HPDE6-E6E7 (cell line): ENCODE measurements at regions not wholly inside any gene's neighbourhood (a gene's known extent, or its start where the extent isn't known, plus 50 kb on each side); places are given as distances from the start of the nearest gene placed in this dataset.

Experiments
- DNase-seq: peaks from one replicate; pipeline ENCODE4 v3.0.0; 2011; ENCODE audit warnings: missing footprints; ENCODE audit errors: extremely low spot score

DNA sequence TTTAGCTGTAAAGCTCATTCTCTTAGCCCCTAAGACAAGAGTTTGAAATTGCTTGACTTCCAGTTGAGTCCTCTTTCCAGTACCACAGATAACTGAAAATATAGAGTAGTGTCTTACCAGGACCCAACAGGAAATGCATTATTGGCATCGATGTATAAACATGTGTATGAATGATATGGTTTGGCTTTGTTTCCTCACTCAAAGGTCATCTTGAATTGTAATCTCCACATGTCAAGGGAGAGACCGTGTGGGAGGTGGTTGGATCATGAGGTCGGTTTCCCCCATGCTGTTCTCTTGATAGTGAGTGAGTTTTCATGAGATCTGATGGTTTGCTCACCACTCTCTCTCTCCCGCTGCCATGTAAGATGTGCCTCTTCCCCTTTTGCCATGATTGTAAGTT lies 745.0 kb downstream of the TMEM182 start:
- DNase-seq = no peak

DNA sequence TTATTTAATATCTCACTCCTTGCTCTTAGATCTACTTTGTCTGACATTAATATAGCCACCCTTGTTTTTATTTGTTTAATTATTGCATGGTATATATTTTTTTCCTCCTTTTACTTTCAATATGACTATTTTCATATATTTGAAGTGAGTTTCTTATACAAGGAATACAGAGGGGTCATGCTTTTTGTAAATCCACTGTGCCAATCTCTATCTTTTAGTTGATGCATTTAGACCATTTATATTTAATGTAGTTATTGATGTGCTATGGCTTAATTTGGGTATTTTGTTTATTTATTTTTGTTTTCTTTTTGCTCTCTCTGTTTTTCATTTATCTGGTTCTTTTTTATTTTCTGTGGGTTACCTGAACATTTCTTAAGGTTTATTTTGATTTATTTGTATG lies 750.6 kb downstream of the TMEM182 start:
- DNase-seq = no peak

DNA sequence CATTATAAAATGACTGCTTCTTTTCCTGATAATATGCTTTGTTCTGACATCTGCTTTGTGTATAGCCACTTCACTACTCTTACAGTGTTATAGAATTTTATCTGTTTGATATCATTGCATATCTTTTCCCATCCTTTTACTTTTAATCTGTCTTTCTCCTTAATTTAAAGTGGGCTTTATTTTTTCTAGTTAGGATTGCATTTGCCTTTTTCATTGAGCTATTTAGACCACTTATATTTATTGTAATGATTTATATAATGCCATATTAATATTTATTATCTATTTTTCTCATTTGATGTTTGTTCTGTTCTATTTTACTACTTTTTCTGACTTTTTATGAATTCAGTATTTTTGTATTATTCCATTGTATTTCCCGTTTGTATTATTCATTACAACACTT lies 758.7 kb downstream of the TMEM182 start:
- no peak for DNase-seq

DNA sequence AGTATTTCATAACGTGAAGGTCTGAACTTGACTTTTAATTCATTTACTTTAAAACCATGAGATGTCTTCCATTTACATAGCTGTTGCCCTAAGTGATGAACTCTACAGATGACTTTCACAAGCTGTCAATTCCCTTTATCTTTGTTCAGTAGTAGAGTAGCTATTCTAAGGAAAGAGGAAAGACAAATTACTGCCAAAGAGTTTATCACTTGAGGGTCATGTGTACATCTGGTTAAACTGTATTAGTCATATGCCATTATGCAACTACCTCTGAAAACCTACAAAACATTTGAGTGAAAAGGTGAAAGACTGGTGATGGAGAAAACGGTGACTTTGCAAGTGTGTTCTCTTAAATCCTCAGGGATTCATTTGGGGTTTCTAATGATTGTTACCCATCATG lies 763.9 kb downstream of the TMEM182 start:
- DNase-seq = no peak

DNA sequence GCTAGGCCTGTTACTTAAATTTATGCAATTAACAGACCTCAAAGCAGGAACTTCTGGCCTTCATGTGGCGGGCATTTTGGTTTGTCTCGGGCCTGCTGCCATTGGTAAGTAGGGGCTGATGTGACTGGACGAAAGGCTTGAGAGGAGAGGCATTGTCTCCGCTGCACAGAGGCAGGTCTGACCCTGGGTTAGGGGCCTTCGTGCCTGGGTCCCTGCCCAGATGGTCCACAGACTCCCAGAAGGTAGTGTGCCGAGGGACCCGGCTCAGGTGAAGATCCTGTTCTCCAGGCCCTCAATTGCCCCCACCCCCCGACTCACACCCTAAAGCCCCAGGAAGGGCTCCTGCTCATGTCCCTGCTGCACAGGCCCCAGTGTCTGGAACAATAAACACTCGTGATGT lies 764.9 kb downstream of the TMEM182 start:
- DNase-seq = no peak

DNA sequence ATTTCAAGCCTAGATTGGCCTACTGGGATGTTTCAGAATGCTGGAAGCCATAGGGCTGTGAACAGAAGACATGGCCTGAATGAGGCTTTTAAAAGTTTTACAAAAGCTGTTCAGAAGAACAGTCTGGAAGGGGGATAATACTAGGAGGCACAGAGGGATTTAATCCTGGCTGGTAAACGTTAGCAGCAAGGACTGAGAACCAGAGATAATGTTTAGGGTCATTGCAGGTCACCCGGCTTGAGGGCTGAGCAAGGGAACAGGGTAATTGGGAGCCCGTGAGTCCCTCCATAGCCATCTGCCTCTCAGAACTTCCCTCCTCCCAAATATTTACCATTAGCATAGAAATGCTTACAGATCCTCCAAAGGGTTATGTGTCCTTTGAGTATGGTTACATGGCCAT lies 765.4 kb downstream of the TMEM182 start:
- DNase-seq = no peak

DNA sequence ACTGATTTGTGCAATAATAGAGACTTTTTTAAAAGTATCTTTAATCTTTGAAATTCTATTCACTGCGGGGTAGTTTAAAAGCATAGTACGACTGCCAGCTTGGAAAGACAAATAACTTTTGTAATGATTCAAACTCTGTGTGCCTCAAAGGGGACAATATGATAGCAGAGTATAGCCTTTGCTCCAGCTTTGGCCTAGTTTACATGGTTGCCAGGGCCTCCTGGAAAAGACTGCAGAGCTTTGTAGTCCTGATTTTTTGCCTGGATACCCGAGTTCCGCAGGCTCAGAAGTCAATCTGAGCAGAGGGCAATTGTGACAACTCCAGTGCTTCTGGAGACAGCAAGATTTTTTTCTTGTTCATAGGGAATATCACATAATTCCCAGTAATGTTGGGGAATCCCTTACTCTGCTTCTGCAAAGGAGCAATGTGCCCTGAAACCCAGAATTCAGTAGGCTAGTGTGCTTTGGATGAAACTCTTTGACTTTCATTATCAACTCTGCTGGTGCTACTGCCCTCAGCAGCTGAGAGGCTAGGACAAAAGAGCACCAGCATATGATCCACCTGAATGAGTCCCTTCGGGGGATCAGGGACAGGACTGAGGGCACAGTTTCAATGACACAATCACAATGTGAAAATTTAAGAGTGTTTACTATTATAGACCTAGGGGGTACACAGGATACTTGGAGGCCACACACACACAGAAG lies 768.1 kb downstream of the TMEM182 start:
- DNase-seq = no peak

DNA sequence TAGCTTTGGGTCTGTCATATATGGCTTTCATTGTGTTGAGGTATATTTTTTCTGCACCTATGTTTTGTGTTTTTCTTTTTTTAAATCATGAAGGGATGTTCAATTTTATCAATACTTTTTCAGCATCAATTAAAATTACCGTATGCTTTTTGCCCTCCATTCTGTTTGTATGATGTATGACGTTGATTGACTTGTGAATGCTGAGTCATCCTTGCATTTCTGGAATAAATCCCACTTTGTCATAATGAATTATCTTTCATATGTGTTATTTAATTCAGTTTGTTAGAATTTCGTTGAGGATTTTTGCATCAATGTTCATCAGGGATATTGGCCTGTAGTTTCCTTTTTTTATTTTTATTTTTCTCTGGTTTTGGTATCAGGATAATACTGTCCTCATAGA lies 790.9 kb downstream of the TMEM182 start:
- DNase-seq = no peak

DNA sequence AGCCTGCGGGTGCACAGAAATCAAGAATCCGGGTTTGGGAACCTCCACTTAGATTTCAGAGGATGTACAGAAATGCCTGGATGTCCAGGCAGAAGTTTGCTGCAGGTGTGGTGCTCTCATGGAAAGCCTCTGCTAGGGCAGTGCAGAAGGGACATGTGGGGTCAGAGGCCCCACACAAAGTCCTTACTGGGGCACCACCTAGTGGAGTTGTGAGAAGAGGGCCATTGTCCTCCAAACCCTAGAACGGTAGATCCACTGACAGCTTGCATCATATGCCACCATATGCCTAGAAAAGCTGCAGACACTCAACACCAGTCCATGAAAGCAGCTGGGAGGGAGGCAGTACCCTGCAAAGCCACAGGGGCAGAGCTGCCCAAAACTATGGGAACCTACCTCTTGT lies 833.0 kb downstream of the TMEM182 start:
- no peak for DNase-seq

DNA sequence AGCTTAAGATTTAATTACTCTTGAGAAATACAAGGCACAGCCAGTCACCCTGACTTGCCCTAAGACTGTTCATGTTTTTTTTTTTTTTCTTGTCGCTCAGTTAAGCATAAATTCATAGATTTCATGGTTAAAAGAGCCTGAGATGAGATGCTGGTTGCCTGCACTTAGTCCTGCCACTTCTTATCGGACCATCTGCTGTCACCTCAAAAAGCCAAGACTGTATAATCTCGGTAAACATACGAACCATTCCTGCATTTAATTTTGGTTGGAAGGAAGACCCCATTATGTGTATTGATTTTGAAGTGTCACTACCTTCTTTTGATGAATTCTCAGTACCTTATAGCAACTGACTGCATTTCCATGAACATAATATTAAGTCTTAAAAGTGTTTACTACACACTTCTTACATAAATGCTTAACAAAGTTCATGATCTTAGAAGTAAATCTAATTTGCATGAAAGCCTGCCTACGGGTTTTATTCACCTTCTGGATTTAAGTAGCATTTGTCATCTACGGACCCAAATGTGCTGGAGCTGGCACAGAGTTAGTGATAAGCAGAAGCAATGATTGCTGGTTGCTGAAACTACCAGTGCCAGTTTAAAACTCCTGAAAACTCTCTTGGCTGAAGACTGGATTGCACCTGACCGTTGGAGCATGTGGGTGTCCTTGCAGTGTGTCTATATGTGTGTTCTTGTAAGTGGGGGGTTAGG lies 843.4 kb downstream of the TMEM182 start:
- DNase-seq = no peak

DNA sequence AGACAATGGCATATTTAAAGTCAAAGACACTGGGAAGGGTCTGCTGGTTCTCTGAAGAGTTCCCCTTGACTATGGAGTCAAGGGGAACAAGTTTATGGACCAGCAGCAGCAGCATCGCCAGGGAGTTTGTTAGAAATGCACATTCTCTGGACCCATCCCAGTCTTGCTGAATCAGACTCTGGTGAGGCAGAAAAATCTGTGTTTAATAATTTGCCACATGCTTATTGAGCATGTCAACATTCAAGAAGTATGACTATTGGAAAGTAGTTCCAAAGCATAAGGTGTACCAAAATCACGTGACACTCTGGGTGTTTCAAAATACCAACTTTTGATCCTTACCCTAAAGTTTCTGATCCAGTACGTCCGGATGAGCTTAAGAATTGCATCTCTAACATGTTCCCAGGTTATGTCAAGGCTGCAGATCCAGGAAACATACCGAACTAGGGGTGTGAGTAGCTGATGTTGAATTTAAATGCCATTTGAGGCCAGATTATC lies 853.8 kb downstream of the TMEM182 start:
- DNase-seq = no peak

DNA sequence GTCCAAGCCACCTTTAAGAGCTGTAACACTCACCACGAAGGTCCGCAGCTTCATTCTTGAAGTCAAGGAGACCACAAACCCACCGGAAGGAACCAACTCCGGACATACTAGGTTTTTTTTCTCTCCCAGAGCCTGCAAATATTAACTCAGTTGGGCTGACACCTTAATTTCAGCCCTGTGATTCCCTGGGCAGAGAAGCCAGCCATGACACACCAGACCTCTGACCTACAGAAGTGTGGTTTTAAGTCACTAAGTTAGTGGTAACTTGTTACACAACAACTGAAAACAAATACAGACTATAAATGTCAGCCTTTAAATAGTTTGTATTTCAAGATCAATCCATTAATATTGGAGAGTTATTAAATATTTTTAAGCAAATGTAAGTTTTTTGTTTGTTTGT lies 855.1 kb downstream of the TMEM182 start:
- DNase-seq = no peak

DNA sequence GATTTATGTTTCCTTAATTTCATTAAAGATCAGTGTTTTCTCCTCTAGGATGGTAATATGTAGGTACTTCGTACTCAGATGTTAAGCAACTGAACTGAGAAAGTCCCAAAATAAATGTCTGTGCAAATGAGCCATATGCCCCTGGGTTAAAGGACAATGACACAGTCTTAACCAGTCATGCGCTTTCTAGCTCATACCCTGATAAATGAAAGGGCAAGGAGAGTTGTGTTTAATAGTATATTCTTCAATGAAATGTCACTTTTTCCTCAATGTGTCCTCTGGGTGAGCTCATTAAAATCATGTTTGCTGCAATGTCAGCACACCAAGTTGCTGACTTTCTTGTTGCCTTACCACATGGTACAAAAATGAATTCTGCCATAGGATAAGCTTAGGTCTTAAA lies 856.3 kb downstream of the TMEM182 start:
- DNase-seq = no peak

DNA sequence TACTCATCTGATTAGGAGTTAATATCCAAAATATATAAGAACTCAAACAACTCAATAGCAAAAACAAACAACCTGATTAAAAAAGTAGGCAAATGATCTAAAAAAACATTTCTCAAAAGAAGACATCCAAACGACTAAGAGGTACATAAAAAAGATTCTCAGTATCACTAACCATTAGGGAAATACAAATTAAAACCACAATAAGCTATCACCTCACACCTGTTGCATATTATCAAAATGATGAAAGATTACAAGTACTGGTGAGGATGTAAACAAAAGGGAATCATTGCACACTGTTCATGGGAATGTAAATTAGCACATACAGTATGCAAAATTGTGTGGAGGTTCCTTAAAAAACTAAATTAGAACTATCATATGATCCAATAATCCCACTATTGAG lies 865.5 kb downstream of the TMEM182 start:
- no peak for DNase-seq

DNA sequence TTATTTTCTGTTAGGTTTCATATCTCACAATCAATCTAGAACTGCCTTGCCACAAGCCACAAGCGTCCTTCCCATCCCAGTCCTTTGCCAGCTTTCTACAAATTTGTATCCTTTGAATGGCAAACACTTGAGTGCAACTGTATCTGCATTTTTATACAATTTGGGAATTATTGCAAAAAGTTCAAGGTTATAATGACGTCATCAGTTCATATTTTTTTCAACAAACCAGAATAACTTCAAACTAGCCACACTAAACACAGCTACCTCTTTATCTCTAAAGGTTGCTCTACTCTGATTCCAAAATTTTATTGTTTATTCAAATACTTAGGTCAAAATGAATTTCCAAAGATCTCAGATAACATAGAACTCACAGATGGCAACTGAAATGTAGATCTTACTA lies 877.1 kb downstream of the TMEM182 start:
- no peak for DNase-seq

DNA sequence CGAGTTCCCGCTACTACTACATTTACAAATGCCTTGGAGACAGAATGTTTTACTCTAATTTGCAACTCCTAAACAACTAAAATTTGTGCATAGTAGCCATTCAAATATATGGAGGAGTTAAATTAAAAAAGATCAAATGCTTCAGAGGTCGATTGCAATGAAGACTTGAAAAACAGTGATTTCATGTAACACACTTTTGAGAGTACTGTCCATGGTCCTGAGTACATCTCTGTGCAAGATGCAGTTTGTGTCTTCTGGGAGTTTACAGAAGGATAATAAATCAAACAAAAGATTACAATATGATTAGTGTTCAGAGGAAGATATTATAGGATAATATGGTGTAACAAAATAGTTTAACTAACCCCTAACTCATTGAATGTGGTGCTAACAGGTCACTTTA lies 894.7 kb downstream of the TMEM182 start:
- no peak for DNase-seq

DNA sequence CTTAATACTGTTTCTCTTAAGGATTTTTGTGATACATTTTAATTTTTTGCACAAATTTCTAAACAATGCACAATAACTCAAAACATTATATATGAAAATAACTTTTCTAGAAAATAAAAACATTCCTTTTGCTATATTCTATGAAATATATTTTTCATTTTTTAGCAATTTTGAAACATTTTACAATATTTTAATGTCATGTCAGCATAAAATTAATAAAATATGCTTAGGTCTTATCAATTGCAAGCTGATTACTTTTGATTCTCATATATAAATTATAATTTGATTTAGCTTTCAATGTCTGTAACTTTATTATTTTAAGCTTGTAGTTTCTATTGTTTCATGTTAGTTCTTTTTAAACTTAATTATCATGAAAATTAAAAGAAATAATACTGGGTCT lies 898.7 kb downstream of the TMEM182 start:
- no peak for DNase-seq

DNA sequence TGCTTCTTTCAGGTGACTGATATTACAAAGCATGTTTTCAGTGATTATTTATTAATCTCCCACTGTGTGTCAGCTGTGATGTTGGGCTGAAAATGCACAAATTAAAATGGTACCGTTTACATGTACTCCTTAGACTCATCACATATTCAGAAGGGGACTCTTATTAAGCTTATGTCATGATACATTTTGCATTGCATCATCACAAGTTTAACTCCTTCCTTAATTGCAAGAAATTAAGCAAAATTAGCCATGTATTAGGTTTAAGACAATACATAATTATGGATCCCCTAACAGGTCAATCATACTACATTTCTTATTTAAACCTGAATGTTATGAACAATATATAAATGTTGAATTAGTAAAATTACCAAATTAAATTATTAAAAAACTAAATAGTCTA lies 899.1 kb downstream of the TMEM182 start:
- DNase-seq = no peak

DNA sequence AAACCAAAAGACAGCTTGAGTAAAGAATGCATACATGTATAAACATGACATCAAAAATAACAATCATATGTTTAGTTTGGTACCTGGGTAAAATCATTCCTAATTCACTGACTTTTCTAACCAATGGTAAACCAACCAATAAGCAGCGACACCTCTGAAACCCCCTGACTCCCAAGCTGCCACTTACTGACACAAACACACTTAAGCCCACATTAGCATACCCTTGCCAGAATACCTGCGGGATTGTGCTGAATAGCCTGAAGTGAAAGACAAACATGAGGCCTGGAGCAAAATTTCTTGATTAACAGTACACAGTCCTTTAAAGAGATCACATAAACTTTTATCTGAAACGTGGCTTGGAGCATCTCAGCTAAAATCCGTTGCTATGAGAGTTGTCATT lies 902.9 kb downstream of the TMEM182 start:
- no peak for DNase-seq

DNA sequence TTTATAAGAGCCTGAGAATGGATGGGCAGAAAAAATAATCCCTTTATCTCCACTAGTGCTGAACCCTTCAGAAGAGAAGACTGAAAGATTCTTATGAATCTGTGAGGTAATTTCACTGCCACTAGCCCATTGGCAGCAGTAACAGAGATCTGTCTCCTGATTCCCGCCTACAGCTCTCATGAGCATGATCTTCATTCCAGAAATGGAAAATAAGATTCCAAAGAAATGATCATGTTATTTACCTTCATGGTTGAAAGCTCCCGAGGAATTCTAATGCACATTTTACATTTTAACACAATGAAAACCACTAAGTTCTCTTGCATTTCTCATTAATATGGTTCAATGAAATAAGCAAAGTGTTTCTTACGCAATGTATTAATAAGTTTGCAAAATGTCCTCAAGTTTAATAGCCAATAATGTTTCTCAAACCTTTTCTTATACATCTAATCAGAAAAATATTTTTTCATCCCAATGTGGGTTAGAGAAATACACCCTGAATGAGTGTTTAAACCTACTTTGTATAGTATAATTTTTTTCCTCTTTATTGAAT lies 905.6 kb downstream of the TMEM182 start:
- DNase-seq = no peak

DNA sequence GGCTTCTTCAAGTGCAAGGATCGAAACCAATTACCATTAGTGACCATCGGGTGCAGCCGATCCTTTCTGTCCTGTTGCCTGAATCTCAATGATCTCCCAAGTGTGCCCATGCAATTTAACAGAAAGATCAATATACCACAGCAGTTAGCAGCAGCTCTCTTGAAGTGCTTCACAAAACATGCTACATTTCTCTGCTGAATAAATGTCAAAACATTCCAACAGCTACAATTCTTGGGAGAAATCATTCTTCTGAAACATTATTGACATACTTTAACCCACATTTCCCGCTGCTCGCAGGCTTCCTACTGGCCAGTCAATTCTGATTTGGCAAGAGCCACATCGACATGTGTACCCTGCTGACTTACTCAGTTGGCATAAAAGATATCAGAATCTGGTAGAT lies 907.7 kb downstream of the TMEM182 start:
- DNase-seq = no peak
